WTC11 (cell line): ENCODE measurements at regions not wholly inside any gene's neighbourhood (a gene's known extent, or its start where the extent isn't known, plus 50 kb on each side); places are given as distances from the start of the nearest gene placed in this dataset.

Experiments used
- ATAC-seq: fragments of 200-7000 bp; cut with Tn5 transposase; 2 replicates; pipeline ENCODE4 v1.10.0; 2021; ENCODE audit warnings: mild to moderate bottlenecking, moderate library complexity
- CTCF ChIA-PET: fragments of 300-600 bp; sonication (Branson Sonifier 250); formaldehyde crosslinking; loops from one replicate; lab custom pipeline; 2021; ENCODE audit warnings: antibody characterized with exemption; lab: Charles Lee
- POLR2A ChIA-PET: fragments of 350-600 bp; sonication (Branson Sonifier 250); formaldehyde crosslinking; loops from one replicate; lab custom pipeline; 2021; ENCODE audit warnings: antibody characterized with exemption; lab: Charles Lee
- DNase-seq: peaks from one replicate; pipeline ENCODE4 v3.0.0; 2021; ENCODE audit warnings: low spot score
- H3K27ac Mint-ChIP-seq: 2 replicates; pipeline ENCODE4 v1.8.0; 2021; ENCODE audit warnings: mixed read lengths
- H3K27me3 Mint-ChIP-seq: 2 replicates; pipeline ENCODE4 v1.8.0; 2021; ENCODE audit warnings: low read depth, mild to moderate bottlenecking, moderate library complexity, mixed read lengths
- H3K36me3 Mint-ChIP-seq: 2 replicates; pipeline ENCODE4 v1.8.0; 2021; ENCODE audit warnings: mixed read lengths
- H3K4me1 Mint-ChIP-seq: 2 replicates; pipeline ENCODE4 v1.8.0; 2022; ENCODE audit warnings: mixed read lengths
- H3K4me3 Mint-ChIP-seq: 2 replicates; pipeline ENCODE4 v1.8.0; 2021; ENCODE audit warnings: mild to moderate bottlenecking, moderate library complexity, mixed read lengths
- H3K9me3 Mint-ChIP-seq: 2 replicates; pipeline ENCODE4 v1.8.0; 2021; ENCODE audit warnings: mixed read lengths
- CREB1 ChIP-seq: sonication (generic); formaldehyde crosslinking; IDR thresholded peaks from 2 replicates; pipeline ENCODE4 v1.8.0; 2023; ENCODE audit warnings: mild to moderate bottlenecking, missing genetic modification reagents
- CREM ChIP-seq: sonication (generic); formaldehyde crosslinking; IDR thresholded peaks from 2 replicates; pipeline ENCODE4 v1.8.1; 2022; ENCODE audit warnings: mild to moderate bottlenecking, missing genetic modification reagents, moderate library complexity
- ELF4 ChIP-seq: sonication (generic); formaldehyde crosslinking; IDR thresholded peaks from 2 replicates; pipeline ENCODE4 v1.8.1; 2022; ENCODE audit warnings: low read depth, mild to moderate bottlenecking, moderate library complexity, missing genetic modification reagents
- ETV6 ChIP-seq: sonication (generic); formaldehyde crosslinking; IDR thresholded peaks from 2 replicates; pipeline ENCODE4 v1.8.1; 2022; ENCODE audit warnings: mild to moderate bottlenecking, missing genetic modification reagents
- FOXJ3 ChIP-seq: sonication (generic); formaldehyde crosslinking; IDR thresholded peaks from 2 replicates; pipeline ENCODE4 v1.9.0; 2021; ENCODE audit warnings: missing genetic modification reagents, mild to moderate bottlenecking, borderline replicate concordance
- NFE2L1 ChIP-seq: sonication (generic); formaldehyde crosslinking; IDR thresholded peaks from 2 replicates; pipeline ENCODE4 v1.8.1; 2023; ENCODE audit warnings: missing genetic modification reagents
- PRRX2 ChIP-seq: fragments of 250-450 bp; sonication (Bioruptor Pico); IDR thresholded peaks from 2 replicates; pipeline ENCODE4 v1.8.0; 2021; ENCODE audit warnings: mild to moderate bottlenecking
- SP1 ChIP-seq: sonication (generic); formaldehyde crosslinking; conservative IDR thresholded peaks from 2 replicates; pipeline ENCODE4 v1.8.1; 2022; ENCODE audit warnings: missing genetic modification reagents
- ZNF121 ChIP-seq: sonication (generic); formaldehyde crosslinking; IDR thresholded peaks from 2 replicates; pipeline ENCODE4 v1.8.0; 2023; ENCODE audit warnings: missing genetic modification reagents
- ZNF219 ChIP-seq: sonication (generic); formaldehyde crosslinking; IDR thresholded peaks from 2 replicates; pipeline ENCODE4 v1.8.0; 2023; ENCODE audit warnings: missing genetic modification reagents, mild to moderate bottlenecking, borderline replicate concordance
- ZNF232 ChIP-seq: sonication (generic); formaldehyde crosslinking; IDR thresholded peaks from 2 replicates; pipeline ENCODE4 v1.8.0; 2022; ENCODE audit warnings: mild to moderate bottlenecking, missing genetic modification reagents
- ZNF416 ChIP-seq: fragments of 250-450 bp; sonication (Bioruptor Pico); IDR thresholded peaks from 2 replicates; pipeline ENCODE4 v1.9.0; 2021; ENCODE audit warnings: mild to moderate bottlenecking, inconsistent platforms
- ZNF671 ChIP-seq: fragments of 250-450 bp; sonication (Bioruptor Pico); IDR thresholded peaks from 2 replicates; pipeline ENCODE4 v1.8.0; 2021; ENCODE audit warnings: mild to moderate bottlenecking
- TF ChIP-seq, protein P1 (sequence below): fragments of 250-450 bp; sonication (Bioruptor Pico); IDR thresholded peaks from 2 replicates; pipeline ENCODE4 v2.1.2; 2022; ENCODE audit warnings: mild to moderate bottlenecking, moderate library complexity
- TF ChIP-seq, protein P2 (sequence below): sonication (generic); formaldehyde crosslinking; IDR thresholded peaks from 2 replicates; pipeline ENCODE4 v1.8.1; 2023; ENCODE audit warnings: mild to moderate bottlenecking, moderate library complexity, missing genetic modification reagents
- TF ChIP-seq, protein P3 (sequence below): sonication (generic); formaldehyde crosslinking; IDR thresholded peaks from 2 replicates; pipeline ENCODE4 v1.8.1; 2023; ENCODE audit warnings: mild to moderate bottlenecking, missing genetic modification reagents, moderate library complexity
- TF ChIP-seq, protein P4 (sequence below): sonication (generic); formaldehyde crosslinking; IDR thresholded peaks from 2 replicates; pipeline ENCODE4 v1.8.1; 2023; ENCODE audit warnings: mild to moderate bottlenecking, missing genetic modification reagents, moderate library complexity
- TF ChIP-seq, protein P5 (sequence below): sonication (generic); formaldehyde crosslinking; IDR thresholded peaks from 2 replicates; pipeline ENCODE4 v1.8.1; 2023; ENCODE audit warnings: mild to moderate bottlenecking, missing genetic modification reagents
- TF ChIP-seq, protein P6 (sequence below): sonication (generic); formaldehyde crosslinking; IDR thresholded peaks from 2 replicates; pipeline ENCODE4 v1.8.1; 2023; ENCODE audit warnings: mild to moderate bottlenecking, missing genetic modification reagents
- TF ChIP-seq, protein P7 (sequence below): fragments of 250-450 bp; sonication (Bioruptor Pico); conservative IDR thresholded peaks from 2 replicates; pipeline ENCODE4 v1.9.0; 2021; ENCODE audit warnings: mild to moderate bottlenecking
- TF ChIP-seq, protein P8 (sequence below): sonication (generic); formaldehyde crosslinking; IDR thresholded peaks from 2 replicates; pipeline ENCODE4 v1.8.0; 2022; ENCODE audit warnings: mild to moderate bottlenecking, missing genetic modification reagents

DNA sequence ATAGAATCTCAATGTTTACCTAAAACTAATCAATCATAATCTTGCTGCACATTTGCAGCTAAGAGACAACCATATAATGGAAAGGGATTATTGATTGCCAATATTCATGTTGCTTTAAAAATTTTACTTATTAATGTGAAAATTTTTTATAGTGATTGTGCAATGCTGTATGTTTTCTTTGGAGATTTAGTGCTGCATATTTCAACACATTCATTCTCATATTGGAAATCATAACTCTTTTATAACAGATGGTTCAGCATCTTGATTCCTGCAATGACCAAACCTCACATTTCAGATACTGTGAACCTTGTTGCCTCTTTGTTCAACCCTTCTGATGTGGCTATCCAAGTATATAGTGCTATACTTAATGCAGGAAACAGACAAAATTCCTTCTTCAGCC lies 502.6 kb downstream of the C4orf33 start:
- CTCF ChIA-PET = no interaction called here
- no peak for ATAC-seq
- H3K27ac Mint-ChIP-seq = no peak overlapping the region

DNA sequence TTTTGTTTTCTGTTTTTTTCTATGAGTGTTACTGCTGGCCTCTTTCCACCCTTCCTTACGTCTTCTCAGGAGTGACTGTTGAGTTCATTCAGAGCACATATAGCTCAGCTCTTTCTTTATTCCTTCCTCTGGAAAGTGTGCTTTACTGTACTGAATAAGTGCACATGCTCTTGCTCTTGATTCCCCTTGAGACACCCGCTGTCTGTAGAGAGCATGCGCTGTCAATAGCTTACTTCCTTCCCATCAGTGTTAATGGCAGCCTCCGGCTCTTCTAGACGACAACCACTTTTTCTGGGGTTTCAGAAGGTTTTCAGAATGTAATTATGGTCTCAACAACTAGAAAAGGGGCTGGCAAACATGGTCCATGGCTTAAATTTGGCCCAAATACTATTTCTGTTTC lies 504.9 kb downstream of the C4orf33 start:
- DNase-seq = no peak
- ATAC-seq = no peak
- Mint-ChIP-seq H3K4me3 (no peak overlapping the region), H3K27me3 (no peaks in the 10 kb centered on the region), H3K4me1 (no peaks in the 10 kb centered on the region), H3K27ac (no peak overlapping the region), H3K36me3 (no peaks in the 10 kb centered on the region), H3K9me3 (no peaks in the 10 kb centered on the region)
- ChIA-PET POLR2A (no interaction called here), CTCF (no interaction called here)
- TF ChIP-seq, protein P1, sequence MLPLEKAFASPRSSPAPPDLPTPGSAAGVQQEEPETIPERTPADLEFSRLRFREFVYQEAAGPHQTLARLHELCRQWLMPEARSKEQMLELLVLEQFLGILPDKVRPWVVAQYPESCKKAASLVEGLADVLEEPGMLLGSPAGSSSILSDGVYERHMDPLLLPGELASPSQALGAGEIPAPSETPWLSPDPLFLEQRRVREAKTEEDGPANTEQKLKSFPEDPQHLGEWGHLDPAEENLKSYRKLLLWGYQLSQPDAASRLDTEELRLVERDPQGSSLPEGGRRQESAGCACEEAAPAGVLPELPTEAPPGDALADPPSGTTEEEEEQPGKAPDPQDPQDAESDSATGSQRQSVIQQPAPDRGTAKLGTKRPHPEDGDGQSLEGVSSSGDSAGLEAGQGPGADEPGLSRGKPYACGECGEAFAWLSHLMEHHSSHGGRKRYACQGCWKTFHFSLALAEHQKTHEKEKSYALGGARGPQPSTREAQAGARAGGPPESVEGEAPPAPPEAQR = no peak
- TF ChIP-seq, protein P2, sequence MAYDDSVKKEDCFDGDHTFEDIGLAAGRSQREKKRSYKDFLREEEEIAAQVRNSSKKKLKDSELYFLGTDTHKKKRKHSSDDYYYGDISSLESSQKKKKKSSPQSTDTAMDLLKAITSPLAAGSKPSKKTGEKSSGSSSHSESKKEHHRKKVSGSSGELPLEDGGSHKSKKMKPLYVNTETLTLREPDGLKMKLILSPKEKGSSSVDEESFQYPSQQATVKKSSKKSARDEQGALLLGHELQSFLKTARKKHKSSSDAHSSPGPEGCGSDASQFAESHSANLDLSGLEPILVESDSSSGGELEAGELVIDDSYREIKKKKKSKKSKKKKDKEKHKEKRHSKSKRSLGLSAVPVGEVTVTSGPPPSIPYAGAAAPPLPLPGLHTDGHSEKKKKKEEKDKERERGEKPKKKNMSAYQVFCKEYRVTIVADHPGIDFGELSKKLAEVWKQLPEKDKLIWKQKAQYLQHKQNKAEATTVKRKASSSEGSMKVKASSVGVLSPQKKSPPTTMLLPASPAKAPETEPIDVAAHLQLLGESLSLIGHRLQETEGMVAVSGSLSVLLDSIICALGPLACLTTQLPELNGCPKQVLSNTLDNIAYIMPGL (CRISPR knock-in tag) = no peak
- TF ChIP-seq SP1 (CRISPR knock-in tag) (no peak), ZNF671 (CRISPR knock-in tag) (no peak), PRRX2 (CRISPR knock-in tag) (no peak), ETV6 (no peak)
- TF ChIP-seq, protein P3, sequence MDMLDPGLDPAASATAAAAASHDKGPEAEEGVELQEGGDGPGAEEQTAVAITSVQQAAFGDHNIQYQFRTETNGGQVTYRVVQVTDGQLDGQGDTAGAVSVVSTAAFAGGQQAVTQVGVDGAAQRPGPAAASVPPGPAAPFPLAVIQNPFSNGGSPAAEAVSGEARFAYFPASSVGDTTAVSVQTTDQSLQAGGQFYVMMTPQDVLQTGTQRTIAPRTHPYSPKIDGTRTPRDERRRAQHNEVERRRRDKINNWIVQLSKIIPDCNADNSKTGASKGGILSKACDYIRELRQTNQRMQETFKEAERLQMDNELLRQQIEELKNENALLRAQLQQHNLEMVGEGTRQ (CRISPR knock-in tag) = no peak
- TF ChIP-seq, protein P4, sequence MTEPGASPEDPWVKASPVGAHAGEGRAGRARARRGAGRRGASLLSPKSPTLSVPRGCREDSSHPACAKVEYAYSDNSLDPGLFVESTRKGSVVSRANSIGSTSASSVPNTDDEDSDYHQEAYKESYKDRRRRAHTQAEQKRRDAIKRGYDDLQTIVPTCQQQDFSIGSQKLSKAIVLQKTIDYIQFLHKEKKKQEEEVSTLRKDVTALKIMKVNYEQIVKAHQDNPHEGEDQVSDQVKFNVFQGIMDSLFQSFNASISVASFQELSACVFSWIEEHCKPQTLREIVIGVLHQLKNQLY = no peak
- TF ChIP-seq, protein P5, sequence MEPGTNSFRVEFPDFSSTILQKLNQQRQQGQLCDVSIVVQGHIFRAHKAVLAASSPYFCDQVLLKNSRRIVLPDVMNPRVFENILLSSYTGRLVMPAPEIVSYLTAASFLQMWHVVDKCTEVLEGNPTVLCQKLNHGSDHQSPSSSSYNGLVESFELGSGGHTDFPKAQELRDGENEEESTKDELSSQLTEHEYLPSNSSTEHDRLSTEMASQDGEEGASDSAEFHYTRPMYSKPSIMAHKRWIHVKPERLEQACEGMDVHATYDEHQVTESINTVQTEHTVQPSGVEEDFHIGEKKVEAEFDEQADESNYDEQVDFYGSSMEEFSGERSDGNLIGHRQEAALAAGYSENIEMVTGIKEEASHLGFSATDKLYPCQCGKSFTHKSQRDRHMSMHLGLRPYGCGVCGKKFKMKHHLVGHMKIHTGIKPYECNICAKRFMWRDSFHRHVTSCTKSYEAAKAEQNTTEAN (CRISPR knock-in tag) = no peak

More for the DNA sequence above, 502.6 kb downstream of the C4orf33 start:
- DNase-seq = no peak
- Mint-ChIP-seq H3K9me3 (peaks cover 9% of the 10 kb centered on the region), H3K27me3 (no peaks in the 10 kb centered on the region), H3K4me1 (no peaks in the 10 kb centered on the region), H3K4me3 (no peak overlapping the region), H3K36me3 (peaks cover 7% of the 10 kb centered on the region; the same call in 1 of the 2 replicates)
- TF ChIP-seq, protein P6, sequence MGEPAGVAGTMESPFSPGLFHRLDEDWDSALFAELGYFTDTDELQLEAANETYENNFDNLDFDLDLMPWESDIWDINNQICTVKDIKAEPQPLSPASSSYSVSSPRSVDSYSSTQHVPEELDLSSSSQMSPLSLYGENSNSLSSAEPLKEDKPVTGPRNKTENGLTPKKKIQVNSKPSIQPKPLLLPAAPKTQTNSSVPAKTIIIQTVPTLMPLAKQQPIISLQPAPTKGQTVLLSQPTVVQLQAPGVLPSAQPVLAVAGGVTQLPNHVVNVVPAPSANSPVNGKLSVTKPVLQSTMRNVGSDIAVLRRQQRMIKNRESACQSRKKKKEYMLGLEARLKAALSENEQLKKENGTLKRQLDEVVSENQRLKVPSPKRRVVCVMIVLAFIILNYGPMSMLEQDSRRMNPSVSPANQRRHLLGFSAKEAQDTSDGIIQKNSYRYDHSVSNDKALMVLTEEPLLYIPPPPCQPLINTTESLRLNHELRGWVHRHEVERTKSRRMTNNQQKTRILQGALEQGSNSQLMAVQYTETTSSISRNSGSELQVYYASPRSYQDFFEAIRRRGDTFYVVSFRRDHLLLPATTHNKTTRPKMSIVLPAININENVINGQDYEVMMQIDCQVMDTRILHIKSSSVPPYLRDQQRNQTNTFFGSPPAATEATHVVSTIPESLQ (CRISPR knock-in tag) = no peak
- TF ChIP-seq, protein P7, sequence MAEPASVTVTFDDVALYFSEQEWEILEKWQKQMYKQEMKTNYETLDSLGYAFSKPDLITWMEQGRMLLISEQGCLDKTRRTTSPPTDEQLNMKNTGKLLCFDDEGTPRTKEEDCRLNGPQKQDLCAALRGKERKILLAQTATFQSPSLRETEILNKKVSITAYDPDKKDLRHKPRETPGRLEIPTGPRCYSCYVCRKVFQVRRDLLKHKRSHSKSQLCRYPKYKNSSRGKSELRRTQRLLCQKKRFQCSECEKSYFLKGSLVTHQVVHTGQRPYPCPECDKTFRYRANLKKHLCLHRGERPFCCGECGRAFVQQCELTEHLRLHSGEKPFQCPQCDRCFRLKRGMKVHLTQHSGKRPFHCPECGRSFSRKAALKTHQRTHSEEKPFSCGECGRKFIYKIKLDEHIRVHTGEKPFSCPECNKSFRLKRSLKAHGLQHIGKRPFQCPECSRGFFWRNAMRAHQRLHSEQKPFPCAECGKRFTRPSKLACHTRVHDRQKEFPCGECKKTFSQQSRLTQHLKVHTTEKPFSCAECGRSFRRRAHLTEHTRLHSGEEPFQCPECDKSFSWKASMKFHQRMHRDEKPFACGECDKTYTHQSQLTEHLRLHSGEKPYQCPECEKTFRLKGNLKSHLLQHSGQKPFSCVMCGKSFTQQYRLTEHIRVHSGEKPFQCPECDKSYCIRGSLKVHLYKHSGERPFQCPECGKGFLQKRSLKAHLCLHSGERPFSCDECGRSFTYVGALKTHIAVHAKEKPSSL (CRISPR knock-in tag) = no peak
- TF ChIP-seq, protein P8, sequence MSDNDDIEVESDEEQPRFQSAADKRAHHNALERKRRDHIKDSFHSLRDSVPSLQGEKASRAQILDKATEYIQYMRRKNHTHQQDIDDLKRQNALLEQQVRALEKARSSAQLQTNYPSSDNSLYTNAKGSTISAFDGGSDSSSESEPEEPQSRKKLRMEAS (CRISPR knock-in tag) = no peak
- TF ChIP-seq CREM (CRISPR knock-in tag) (no peak), ELF4 (CRISPR knock-in tag) (no peak), FOXJ3 (no peak), ZNF232 (CRISPR knock-in tag) (no peak), ZNF219 (CRISPR knock-in tag) (no peak), ZNF121 (CRISPR knock-in tag) (no peak), NFE2L1 (CRISPR knock-in tag) (no peak), ZNF416 (CRISPR knock-in tag) (no peak), CREB1 (CRISPR knock-in tag) (no peak)
- POLR2A ChIA-PET = no interaction called here
